ENCODE measurements at regions not wholly inside any gene's neighbourhood (a gene's known extent, or its start where the extent isn't known, plus 50 kb on each side); places are given as distances from the start of the nearest gene placed in this dataset.

GRCh38 chr4:162457071-162457865, 293.5 kb upstream of the FSTL5 start:
- DNase-seq, result no peak

GRCh38 chr4:162456106-162456505, 292.3 kb upstream of the FSTL5 start:
- no peak for DNase-seq

- no peak for DNase-seq
These were observed 286.8 kb upstream of the FSTL5 start for GRCh38 chr4:162450531-162451035.

DNA sequence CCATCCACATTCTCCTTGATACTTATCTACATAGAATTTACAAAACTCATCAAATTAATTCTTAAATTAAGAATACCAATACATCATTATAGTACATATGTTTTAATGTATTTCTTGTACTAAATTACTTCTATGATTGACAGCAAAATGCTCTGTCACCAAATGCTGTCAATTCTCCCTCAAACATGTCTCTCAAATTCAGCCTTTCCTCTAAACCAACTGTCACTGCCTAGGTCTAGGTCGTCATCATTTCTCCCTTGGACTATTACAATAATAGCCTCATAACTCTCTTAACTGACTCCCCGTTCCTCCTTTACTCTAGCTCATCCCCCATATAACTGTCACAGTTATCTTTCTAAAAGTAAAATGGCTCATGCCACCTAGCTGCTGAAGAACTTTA, 279.7 kb upstream of the FSTL5 start:
- no peak for DNase-seq

DNA sequence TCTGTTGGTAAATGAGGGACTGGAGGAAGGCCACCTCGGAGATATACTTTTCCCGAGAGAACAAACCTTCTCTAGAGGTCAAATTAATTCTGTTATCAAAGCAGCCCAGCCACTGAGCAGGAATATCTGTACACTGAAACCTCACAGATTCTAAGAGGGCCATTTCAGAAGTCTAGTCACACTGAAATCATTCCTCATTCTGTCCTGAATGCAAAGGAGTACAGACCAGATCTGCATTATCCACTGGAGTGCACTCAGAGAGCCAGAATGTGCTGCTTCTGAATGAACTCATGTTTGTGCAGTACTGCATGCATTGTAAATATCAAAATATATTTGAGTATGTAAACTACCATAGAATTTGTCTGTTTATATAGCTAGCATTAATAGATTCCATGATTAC, 278.3 kb upstream of the FSTL5 start:
- DNase-seq, result no peak

DNA sequence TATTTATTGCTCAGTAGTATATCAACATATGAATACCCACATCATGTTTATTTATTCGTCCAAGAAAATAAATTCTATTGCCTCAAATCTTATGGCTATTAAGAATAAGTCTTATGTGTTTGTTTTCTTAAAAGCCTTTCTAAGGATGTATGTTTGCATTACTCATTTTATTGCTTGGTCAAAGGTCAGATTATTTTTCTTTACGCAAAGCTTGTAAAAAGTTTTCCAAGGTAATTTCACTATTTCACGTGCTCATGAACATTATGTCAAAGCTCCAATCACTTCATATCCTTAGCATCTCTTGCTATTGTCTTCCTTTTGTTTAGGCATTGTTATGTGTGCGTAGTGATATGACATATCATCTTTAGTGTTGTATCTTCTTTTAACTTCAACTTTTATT, 258.5 kb upstream of the FSTL5 start:
- DNase-seq, result no peak

DNA sequence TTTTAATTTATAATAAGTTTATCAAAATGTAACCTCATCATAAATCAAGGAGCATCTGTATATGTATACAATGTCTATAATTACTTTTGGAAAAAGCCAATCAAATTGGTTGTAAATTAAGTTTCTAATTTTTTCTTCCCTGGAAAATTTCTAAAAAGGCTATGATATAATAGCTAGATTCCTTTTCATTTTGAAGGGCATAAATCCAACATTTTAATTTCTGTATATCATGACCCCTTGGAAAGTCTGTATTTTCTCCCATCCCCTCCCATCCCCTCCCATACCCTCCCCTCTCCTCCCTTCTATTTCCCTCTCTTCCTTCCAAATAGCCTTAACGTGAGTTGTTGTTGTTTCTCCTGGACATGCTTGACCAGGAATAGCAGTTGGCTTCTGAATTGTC, 247.1 kb upstream of the FSTL5 start:
- DNase-seq, result no peak

- DNase-seq, result no peak
These were observed 245.2 kb upstream of the FSTL5 start for GRCh38 chr4:162409048-162409447.

- no peak for DNase-seq
These were observed 244.5 kb upstream of the FSTL5 start for GRCh38 chr4:162408309-162408708.

- no peak for DNase-seq
These were observed 243.0 kb upstream of the FSTL5 start for GRCh38 chr4:162406637-162407365.

GRCh38 chr4:162403932-162404331, 240.1 kb upstream of the FSTL5 start:
- no peak for DNase-seq

GRCh38 chr4:162403419-162403818, 239.6 kb upstream of the FSTL5 start:
- DNase-seq, result no peak

DNA sequence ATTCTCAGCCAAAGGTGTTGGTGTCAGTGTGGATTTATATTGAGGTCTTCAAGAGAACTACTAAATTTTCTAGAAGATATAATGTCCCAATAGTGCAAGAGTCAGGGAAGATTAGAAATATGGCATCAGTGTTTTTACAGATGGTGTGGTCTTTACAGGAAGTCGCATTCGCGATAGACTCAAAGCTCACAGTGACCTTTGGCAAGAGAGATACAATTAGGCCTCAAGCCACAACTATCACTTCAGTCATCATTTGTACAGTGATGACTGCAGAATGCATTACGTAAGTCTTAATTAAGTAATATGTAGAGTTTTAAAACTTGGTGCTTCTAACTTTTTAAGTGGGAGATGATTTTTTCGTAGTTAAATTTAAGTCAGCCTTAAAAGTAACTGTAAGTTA, 237.2 kb upstream of the FSTL5 start:
- no peak for DNase-seq

GRCh38 chr4:162392946-162393345, 229.1 kb upstream of the FSTL5 start:
- DNase-seq, result no peak

DNA sequence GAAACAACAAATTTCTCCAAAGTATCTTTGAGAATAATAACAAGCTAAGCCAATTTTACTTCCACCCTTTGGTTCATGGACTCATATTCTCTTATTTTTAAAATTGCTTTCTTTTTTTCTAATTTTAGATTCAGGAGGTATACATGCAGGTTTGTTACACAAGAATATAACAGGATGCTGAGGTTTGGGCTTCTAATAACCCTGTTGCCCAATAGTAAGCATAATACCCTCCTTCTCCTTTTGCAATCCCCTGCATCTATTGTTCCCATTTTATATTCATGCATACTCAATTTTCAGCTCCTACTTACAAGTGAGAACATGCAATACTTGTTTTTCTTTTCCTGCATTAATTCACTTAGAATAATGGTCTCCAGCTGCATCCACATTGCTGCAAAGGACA, 202.3 kb upstream of the FSTL5 start:
- no peak for DNase-seq

GRCh38 chr4:162364651-162365050, 200.9 kb upstream of the FSTL5 start:
- DNase-seq, result no peak

GRCh38 chr4:162360369-162361149, 196.8 kb upstream of the FSTL5 start:
- DNase-seq, result no peak

DNA sequence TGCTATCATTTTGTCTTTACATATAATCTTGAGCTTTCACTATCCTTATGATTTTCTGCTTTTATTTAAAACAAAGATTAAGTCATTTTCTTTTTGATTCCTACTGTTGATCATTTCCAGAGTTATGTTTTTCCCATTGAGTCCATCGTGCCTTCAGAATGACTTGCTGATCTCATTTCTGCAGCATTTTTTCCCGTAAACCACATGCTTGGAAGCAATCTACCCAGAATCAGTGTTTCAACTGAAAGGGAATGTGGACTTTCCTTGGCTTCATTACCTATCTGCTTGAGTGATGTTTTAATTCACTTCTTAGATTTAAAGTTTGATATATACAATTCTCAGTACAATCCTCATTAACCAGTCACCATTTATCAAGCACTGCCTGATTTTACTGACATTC, 192.4 kb upstream of the FSTL5 start:
- DNase-seq, result no peak

- no peak for DNase-seq
These were observed 188.8 kb upstream of the FSTL5 start for GRCh38 chr4:162352580-162353107.

DNA sequence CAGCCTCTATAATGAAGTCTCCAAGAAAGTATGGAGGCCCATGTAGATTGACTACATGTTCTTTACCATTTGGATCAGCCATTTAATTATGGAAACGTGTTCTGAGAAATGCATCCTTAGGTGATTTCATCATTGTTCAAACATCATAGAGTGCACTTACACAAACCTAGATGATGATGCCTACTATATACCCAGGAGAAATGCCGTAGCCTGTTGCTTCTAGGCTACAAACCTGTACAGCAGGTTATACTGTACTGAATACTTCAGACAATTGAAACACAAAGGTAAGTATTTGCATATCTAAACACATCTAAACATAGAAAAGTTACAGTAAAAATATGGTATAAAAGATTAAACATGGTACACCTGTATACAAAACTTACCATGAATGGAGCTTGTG, 186.5 kb upstream of the FSTL5 start:
- no peak for DNase-seq

GRCh38 chr4:162349395-162349794, 185.6 kb upstream of the FSTL5 start:
- DNase-seq, result no peak

DNA sequence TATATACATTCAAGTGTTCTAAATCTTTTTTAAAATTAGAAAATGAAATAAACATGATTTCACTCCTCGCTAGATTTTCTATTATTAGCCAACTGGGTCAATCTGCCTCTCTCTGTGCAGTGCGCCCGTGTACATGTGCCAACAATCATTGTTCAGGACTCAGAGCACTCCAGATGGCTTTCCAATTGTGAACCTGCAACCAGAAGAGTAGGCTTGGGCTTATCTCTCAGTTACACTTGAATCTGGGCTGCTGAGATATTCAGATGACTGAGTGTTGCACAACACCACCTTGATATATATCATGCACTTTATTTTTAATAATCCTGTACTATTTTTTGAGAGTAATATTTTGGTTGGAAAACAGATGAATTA, 184.0 kb upstream of the FSTL5 start:
- DNase-seq, result no peak

DNA sequence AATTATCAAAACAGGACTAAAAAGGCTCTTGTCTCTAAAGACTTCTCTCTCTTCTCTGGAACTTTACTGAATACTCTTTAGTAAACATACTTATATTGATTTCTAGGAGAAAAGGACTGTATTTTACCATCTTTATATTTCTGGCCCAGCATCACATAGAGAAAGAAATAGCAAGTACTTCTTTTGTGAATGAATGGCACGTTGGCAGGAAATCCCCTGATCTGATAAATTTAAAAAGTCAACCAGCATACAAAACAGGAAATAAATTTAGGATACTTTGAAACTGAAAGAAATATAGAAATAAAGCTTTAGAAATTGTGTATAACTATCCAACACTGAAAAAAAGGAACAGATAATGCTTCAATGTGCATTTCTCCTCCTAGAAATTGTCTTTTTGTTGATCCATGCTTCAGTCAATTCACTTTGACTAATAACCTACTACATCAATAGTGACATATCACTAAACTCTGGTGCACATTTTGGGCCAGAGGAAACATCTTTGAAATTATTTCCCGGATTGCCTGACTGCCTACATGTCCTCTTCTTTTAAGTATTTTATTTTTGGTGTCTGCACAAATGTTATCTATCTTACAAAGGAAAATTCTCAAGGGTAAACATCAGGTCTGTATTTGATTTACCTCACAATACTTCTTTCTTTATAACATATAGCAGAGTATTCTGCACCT, 183.5 kb upstream of the FSTL5 start:
- no peak for DNase-seq

All from NCI-H1436 treated with DMSO at 0.1 percent for 48 hours (cell line).